HuH-7.5 (cell line): ENCODE measurements at regions not wholly inside any gene's neighbourhood (a gene's known extent, or its start where the extent isn't known, plus 50 kb on each side); places are given as distances from the start of the nearest gene placed in this dataset.
"Not testable (repeated sequence)": the region's sequence is repeated elsewhere in the genome, so short reads cannot be mapped to it uniquely, and the experiment has no call there.

Source experiments
- DNase-seq: peaks from one replicate; pipeline ENCODE4 v3.0.0; 2011; ENCODE audit warnings: low spot score

GRCh38 chr3:150328654-150329040 is 79.5 kb upstream of the TSC22D2 start:
- no peak for DNase-seq

GRCh38 chr3:150327678-150328653 is 80.1 kb upstream of the TSC22D2 start:
- no peak for DNase-seq

DNA sequence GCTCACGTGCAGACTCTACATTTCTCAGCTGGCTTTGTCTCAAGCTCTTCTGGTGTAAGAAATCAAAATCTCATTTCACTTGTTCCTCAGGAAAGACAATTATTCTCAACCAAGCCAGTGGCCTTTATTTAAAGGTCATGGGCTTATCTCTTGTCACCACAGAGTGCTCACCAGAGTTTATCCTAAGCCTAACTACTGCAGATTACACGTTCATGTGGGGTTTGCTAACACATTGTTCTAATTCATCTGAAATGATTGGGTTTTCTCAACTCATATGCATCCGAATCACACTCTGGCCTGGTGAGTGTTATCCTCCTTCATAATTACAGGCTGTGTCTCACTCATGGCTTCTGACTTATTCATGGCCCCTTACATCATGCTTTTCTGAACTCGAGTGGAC is 83.3 kb upstream of the TSC22D2 start:
- no peak for DNase-seq

DNA sequence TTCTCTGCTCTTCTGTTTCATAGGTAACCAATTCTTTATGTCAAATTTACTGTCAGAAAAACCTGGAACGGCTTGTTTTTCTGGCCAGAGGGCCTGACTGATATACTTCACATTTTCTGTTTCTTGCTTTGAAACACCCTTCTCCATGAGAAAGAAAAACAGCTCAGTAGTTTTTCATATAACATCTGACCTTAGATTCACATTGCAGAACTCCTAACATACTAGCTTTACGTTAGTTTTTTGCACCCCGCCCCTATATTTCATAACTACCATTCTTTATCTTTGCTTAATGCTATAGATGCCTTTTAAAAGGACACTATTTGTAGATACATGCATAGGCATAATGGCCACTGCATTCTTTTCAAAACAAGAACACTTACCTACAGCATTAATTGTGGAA is 83.9 kb upstream of the TSC22D2 start:
- no peak for DNase-seq

DNA sequence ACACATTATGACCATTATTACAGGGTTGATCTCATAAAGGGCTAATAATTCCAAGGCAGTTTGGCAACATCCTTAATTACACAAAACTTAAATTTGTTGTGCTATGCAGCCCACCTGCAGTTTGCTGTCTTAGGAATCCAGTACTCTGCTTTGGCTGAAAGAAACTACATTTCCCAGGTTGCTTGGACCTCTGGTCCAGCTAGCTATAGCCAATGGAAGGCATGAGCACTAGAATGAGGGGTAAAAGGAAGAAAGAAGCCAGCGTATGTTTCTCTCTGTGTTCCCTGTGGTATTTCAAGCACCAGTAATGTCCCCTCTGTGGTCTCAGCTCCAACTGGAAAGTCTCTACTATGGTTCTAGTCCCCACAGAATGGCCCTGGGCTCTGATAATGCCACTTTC is 84.3 kb upstream of the TSC22D2 start:
- no peak for DNase-seq

DNA sequence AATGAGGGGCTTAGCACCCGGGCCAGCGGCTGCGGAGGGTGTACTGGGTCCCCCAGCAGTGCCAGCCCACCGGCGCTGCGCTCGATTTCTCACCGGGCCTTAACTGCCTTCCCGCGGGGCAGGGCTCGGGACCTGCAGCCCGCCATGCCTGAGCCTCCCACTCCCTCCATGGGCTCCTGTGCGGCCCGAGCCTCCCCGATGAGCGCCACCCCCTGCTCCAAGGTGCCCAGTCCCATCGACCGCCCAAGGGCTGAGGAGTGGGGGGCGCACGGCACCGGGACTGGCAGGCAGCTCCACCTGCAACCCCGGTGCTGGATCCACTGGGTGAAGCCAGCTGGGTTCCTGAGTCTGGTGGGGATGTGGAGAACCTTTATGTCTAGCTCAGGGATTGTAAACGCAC is 85.0 kb upstream of the TSC22D2 start:
- not testable (repeated sequence) for DNase-seq

DNA sequence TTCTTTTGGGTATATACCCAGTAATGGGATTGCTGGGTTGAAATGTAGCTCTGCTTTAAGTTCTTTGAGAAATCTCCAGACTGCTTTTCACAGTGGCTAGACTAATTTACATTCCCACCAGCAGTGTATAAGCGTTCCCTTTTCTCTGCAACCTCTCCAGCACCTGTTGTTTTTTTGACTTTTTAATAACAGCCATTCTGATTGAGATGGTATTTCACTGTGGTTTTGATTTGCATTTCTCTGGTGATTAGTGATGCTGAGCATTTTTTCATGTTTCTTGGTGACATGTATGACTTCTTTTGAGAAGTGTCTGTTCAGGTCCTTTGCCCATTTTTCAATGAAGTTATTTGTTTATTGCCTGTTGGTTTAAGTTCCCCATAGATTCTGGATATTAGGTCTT is 87.1 kb upstream of the TSC22D2 start:
- not testable (repeated sequence) for DNase-seq

GRCh38 chr3:150319900-150320299 is 88.2 kb upstream of the TSC22D2 start:
- DNase-seq, result no peak

GRCh38 chr3:150317469-150317868 is 90.6 kb upstream of the TSC22D2 start:
- DNase-seq, result no peak

- no peak for DNase-seq
Measured at GRCh38 chr3:150315721-150316120, 92.4 kb upstream of the TSC22D2 start.

GRCh38 chr3:150314248-150315004 is 93.7 kb upstream of the TSC22D2 start:
- no peak for DNase-seq

- no peak for DNase-seq
Measured at GRCh38 chr3:150312018-150312657, 96.0 kb upstream of the TSC22D2 start.

DNA sequence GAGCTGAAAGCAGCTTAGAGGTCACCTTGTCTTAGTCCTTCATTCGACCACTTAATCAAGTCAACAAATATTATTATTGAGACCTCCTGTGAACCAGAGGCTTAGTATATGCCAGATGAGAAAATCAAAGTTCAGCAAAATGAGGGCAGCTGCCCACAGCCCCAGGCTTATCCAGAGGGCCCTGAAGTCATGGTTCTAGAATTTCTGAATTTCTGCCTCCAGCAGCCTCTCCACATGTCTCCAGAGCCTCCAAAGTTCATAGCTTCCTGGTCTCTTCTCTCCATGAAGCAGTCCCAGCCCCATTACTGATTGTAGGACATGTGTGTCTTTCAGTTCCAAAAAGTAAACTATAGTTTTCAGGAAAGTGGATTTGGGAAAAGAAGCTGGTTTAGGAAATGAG is 96.9 kb upstream of the TSC22D2 start:
- DNase-seq, result no peak

- DNase-seq, result no peak
Measured at GRCh38 chr3:150309557-150309956, 98.5 kb upstream of the TSC22D2 start.

- DNase-seq, result no peak
Measured at GRCh38 chr3:150309257-150309542, 98.9 kb upstream of the TSC22D2 start.

DNA sequence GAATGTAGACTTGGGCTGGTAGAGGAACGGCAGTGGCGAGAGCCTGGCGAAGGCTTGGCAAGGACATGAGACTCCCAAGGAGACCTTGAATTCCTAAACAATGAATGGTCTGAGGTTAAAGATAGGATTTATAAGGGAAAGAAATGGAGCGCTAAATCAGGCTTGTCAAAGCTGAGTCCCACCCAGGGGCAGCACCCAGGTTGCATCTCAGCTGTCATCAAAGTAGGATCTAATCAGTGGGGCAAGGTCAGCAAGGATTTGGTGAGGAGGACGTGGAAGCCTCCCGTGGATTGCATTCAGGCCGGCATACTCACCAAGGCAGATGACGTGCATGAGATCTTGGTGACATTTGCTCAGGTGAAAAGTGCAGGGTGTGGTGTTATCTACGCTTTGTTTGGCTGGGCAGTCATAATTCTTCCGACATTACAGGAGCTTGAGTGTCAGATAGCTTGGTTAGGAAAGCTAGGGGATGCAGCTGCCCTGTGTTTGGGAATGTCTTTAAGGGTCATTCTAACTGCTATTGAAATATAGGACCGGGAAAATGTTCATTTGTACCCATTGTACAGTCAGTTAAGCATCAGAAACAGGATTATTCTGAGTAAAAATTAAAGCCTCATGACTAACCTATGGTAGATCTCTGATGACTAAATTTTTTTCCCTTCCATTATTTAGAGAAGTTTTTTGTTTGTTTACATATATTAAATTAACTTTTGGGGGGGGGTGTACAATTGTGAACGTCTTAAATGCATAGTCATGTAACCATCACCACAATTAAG is 99.4 kb upstream of the TSC22D2 start:
- no peak for DNase-seq

DNA sequence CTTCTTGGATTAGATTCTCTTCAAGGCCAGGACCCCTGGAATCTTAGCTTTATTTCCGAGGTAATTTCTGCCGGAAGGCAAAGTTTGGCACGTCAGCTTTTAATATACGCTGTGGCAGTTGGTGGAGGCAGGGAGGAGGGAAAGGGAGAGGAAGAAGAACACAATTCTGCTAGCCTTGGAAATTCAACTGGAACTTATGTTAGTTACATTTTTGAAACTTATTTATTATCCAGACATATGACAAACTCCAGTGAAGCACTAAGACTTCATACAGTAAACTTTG is 100.1 kb upstream of the TSC22D2 start:
- DNase-seq, result no peak

DNA sequence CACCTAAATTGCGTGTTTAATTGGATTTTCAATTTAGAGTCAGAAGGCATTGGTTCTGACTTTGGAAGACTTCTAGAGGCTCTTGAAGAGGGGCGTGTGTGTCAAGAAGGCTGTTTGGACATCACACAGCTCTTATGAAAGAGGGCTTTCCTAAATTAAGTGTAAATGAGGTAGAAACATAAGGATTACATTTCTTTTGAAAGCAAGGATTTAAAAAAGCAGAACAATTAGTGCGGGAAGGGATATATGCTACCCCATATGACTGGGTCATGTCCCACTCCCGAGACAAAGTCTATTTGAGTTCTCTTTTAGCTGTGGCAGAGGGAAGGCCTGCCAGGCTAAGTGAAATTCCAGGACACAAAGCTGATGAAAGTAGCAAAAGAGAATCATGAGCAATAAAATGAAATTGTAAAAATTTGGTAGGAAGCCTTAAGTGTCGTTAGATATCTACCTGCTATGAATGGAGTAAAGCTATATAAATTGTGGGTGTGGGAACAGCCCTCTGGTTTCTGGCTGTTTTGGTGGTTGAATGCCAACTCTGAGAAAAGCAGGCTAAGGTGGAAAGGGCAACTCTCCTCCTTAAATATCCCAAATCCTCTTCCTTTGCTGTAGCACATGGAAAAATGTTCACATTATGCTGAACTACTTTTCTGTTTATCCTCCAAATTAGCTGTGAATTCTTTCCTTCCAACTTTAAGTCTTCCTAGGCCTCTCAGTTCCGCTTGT is 100.6 kb upstream of the TSC22D2 start:
- no peak for DNase-seq

DNA sequence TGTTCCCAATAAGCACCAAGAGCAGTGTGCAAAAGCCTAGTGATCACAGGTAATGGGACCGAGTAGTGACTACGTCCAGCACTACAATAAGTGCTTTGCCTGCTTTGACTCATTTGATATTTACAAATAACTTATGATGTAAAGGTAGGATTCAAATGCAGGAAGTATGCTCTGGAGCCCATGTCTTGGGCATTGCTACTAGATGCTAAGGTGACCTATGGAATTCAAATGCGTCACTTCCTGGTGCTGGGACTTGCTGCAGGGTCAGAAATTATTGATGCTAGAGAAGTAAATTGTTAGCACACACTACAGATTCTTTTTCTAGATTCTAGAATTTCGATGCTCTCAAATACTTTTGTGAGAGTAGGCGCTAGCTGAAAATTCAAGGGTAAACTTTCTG is 101.2 kb upstream of the TSC22D2 start:
- DNase-seq, result no peak

GRCh38 chr3:150306083-150306482 is 102.0 kb upstream of the TSC22D2 start:
- no peak for DNase-seq

DNA sequence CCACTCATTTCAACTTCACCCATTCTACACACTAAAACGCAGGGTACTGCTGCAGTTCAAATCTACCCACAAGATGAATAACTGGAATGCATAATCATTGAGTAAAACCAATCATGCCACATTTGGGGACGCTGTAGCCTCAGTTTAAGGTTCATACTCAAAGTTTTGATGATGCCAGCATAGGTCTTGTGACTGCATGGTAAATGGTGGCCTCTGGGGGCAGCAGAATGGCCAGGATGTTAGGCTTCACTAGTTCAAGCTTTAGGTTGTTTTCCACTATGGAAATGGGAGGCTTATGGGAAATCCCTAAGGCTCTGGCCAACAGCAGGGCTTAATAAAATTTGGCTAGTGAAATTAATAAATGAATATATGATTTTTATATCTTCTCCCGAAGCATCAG is 104.3 kb upstream of the TSC22D2 start:
- no peak for DNase-seq

DNA sequence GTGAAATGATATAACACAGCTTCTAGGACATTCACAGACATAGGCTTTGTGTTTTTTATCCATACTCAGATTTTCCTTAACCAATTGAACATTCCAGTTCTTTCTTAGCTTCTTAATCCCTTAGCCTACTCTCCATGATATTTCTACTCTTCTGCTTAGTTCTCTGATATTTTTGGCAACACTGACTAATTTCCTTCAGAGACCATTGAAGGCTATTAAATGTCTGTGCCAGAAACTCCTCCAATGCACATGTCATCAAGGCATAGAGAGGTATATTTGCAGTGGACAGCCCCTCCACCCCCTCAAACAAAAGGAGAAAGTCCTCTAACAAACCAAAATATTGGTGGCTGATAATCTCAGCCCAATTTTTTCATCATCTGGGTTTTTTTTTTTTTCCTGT is 105.9 kb upstream of the TSC22D2 start:
- no peak for DNase-seq
